Putamen (tissue), 1 donor: ENCODE measurements at regions not wholly inside any gene's neighbourhood (a gene's known extent, or its start where the extent isn't known, plus 50 kb on each side); places are given as distances from the start of the nearest gene placed in this dataset.
"Not testable (repeated sequence)": the region's sequence is repeated elsewhere in the genome, so short reads cannot be mapped to it uniquely, and the experiment has no call there.

Experiments used
- DNase-seq: peaks from one replicate; pipeline ENCODE4 v3.0.0-alpha.2; 2016; ENCODE audit warnings: low spot score

GRCh38 chr4:101670370-101670769, 120.2 kb upstream of the BANK1 start:
- DNase-seq = no peak

GRCh38 chr4:101669832-101670188, 120.7 kb upstream of the BANK1 start:
- DNase-seq = no peak

- no peak for DNase-seq
Measured at GRCh38 chr4:101669138-101669831, 121.2 kb upstream of the BANK1 start.

GRCh38 chr4:101667348-101667747, 123.2 kb upstream of the BANK1 start:
- no peak for DNase-seq

GRCh38 chr4:101660607-101661006, 129.9 kb upstream of the BANK1 start:
- DNase-seq = no peak

- no peak for DNase-seq
Measured at GRCh38 chr4:101655857-101656256, 134.7 kb upstream of the BANK1 start.

GRCh38 chr4:101655005-101655404, 135.5 kb upstream of the BANK1 start:
- no peak for DNase-seq

- no peak for DNase-seq
Measured at GRCh38 chr4:101651778-101652177, 138.8 kb upstream of the BANK1 start.

GRCh38 chr4:101649790-101650515, 140.6 kb upstream of the BANK1 start:
- DNase-seq = no peak

- DNase-seq = no peak
Measured at GRCh38 chr4:101647710-101648034, 142.9 kb upstream of the BANK1 start.

GRCh38 chr4:101644516-101644915, 146.0 kb upstream of the BANK1 start:
- no peak for DNase-seq

- DNase-seq = no peak
Measured at GRCh38 chr4:101643186-101643837, 147.2 kb upstream of the BANK1 start.

- DNase-seq = not testable (repeated sequence)
Measured at GRCh38 chr4:101632766-101633165, 157.8 kb upstream of the BANK1 start.

- no peak for DNase-seq
Measured at GRCh38 chr4:101630319-101630986, 160.1 kb upstream of the BANK1 start.

GRCh38 chr4:101621120-101621519, 169.4 kb upstream of the BANK1 start:
- no peak for DNase-seq

- no peak for DNase-seq
Measured at GRCh38 chr4:101615652-101616051, 174.9 kb upstream of the BANK1 start.

- not testable (repeated sequence) for DNase-seq
Measured at GRCh38 chr4:101606989-101607388, 183.5 kb upstream of the BANK1 start.

- DNase-seq = no peak
Measured at GRCh38 chr4:101604976-101605375, 185.6 kb upstream of the BANK1 start.

- no peak for DNase-seq
Measured at GRCh38 chr4:101600287-101600686, 190.2 kb upstream of the BANK1 start.

- DNase-seq = no peak
Measured at GRCh38 chr4:101599620-101600019, 190.9 kb upstream of the BANK1 start.

- no peak for DNase-seq
Measured at GRCh38 chr4:101596781-101597552, 193.6 kb upstream of the BANK1 start.

GRCh38 chr4:101594588-101594987, 195.9 kb upstream of the BANK1 start:
- DNase-seq = no peak
